ENCODE measurements at regions not wholly inside any gene's neighbourhood (a gene's known extent, or its start where the extent isn't known, plus 50 kb on each side); places are given as distances from the start of the nearest gene placed in this dataset.

DNA sequence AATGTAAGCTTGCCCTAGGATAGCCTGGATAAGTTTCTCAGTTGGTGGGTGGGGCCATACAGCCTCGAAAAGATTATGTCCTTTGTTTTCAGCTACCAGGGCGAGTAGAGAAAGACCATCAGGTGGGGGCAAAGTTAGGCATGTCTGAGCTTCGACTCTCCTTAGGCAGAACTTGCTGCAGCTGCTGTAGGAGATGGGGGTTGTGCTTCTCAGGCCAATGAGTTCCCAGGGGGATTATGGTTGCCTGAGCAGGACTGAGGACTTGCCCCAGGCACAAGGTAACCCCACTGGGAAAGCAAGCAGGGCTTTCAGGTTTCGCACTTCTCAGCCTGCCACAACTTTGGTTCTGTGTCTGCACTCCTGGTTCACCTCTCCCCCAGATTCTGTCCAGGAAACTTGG, 173.4 kb upstream of the SESN3 start:
- DNase-seq (ENCODE audit: low read depth, low spot score): no peak
- no peak overlapping the region for H3K27ac Mint-ChIP-seq (ENCODE audit: unreplicated experiment)
- no peaks in the 10 kb centered on the region for H3K4me1 Mint-ChIP-seq
- H3K27me3 Mint-ChIP-seq (ENCODE audit: low read depth): no peaks in the 10 kb centered on the region
- no peak overlapping the region for H3K4me3 Mint-ChIP-seq
- H3K9me3 Mint-ChIP-seq: peaks cover 21% of the 10 kb centered on the region
- TF ChIP-seq, protein P1, sequence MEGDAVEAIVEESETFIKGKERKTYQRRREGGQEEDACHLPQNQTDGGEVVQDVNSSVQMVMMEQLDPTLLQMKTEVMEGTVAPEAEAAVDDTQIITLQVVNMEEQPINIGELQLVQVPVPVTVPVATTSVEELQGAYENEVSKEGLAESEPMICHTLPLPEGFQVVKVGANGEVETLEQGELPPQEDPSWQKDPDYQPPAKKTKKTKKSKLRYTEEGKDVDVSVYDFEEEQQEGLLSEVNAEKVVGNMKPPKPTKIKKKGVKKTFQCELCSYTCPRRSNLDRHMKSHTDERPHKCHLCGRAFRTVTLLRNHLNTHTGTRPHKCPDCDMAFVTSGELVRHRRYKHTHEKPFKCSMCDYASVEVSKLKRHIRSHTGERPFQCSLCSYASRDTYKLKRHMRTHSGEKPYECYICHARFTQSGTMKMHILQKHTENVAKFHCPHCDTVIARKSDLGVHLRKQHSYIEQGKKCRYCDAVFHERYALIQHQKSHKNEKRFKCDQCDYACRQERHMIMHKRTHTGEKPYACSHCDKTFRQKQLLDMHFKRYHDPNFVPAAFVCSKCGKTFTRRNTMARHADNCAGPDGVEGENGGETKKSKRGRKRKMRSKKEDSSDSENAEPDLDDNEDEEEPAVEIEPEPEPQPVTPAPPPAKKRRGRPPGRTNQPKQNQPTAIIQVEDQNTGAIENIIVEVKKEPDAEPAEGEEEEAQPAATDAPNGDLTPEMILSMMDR (conservative IDR thresholded peaks at IDR 0.05): no peak
- H3K36me3 Mint-ChIP-seq (ENCODE audit: low read depth): peaks cover 5% of the 10 kb centered on the region

DNA sequence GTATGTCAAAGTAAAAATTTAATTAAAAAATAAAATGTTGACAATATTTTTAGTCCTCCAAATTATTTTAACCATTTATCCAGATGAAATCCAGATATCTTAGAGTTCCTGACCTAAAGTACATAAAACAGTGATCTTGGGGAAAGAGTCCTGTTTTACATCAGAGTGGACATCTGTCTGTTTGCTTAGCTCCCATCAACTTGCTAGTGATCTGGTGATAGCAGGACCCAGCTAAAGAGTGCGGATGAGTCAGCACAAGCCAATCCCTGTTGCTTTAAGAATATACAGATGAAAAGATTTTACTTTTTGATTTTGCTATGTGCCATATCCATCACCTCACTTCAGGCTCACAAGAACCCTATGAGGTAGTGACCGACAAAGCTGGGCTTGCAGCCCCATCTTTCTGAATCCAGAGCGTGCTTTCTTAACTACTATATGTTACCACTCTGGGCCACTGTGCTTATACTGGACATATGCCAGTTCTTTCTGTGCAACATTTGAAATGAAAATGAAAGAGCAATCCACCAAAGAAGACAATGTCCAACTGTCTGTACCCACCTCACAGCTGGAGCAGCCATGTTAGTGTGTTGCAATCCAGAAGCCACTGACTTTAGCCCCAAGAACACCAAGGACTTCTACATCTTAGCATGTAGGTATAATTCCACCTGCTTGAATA, 167.6 kb upstream of the SESN3 start:
- TF ChIP-seq, protein P1 (conservative IDR thresholded peaks at IDR 0.05): no peak
- peaks cover 5% of the 10 kb centered on the region for H3K36me3 Mint-ChIP-seq (ENCODE audit: low read depth)
- DNase-seq (ENCODE audit: low read depth, low spot score): no peak
- no peak overlapping the region for H3K4me3 Mint-ChIP-seq
- no peaks in the 10 kb centered on the region for H3K4me1 Mint-ChIP-seq
- no peak overlapping the region for H3K27ac Mint-ChIP-seq (ENCODE audit: unreplicated experiment)
- H3K9me3 Mint-ChIP-seq: peaks cover 15% of the 10 kb centered on the region
- H3K27me3 Mint-ChIP-seq (ENCODE audit: low read depth): no peaks in the 10 kb centered on the region

DNA sequence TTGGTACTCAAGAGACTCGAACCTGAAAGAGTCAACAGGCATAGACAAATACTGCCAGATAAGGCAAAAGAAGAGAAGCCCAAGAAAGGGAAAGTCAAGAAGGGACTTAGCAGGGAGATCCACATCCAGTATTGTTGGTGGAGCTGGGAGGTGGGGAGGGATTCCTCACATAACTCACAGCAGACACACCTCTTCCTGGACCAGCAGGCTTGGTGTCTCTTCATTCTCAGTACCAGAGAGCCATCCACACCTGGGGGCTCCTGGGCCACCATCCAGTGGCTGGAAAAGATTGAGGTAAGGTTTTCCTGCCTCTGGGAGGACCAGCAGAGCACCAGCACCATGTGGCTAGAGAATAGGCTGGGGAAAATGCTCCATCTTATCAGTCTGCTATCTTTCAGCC, 161.6 kb upstream of the SESN3 start:
- Mint-ChIP-seq H3K9me3 (peaks cover 6% of the 10 kb centered on the region), H3K36me3 (ENCODE audit: low read depth) (peaks cover 2% of the 10 kb centered on the region), H3K27ac (ENCODE audit: unreplicated experiment) (no peak overlapping the region), H3K27me3 (ENCODE audit: low read depth) (no peaks in the 10 kb centered on the region), H3K4me1 (no peaks in the 10 kb centered on the region), H3K4me3 (no peak overlapping the region)
- TF ChIP-seq, protein P1 (conservative IDR thresholded peaks at IDR 0.05): no peak
- DNase-seq (ENCODE audit: low read depth, low spot score): no peak

DNA sequence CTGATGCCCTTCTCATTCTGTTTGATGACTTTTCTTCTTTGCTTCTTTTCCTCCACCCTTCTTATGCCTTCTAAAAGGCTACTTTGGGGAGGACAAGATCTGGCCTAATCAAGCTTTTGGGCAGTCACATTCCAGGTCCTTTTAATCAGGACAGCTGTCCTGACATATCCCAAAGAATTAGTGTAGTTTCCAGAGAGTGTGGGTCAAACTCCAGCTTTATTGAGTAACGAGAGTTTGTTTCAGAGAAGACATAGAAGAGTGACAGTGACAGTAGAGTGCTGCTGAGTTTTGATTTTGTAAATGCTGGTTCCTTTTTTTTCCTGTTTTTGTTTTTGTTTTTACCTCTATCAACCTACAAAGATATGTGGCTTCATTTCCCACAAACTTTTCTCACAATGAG, 158.4 kb upstream of the SESN3 start:
- Mint-ChIP-seq H3K4me3 (no peak overlapping the region), H3K27ac (ENCODE audit: unreplicated experiment) (no peak overlapping the region), H3K4me1 (peaks cover 5% of the 10 kb centered on the region), H3K27me3 (ENCODE audit: low read depth) (no peaks in the 10 kb centered on the region), H3K36me3 (ENCODE audit: low read depth) (peaks cover 2% of the 10 kb centered on the region), H3K9me3 (no peaks in the 10 kb centered on the region)
- TF ChIP-seq, protein P1 (conservative IDR thresholded peaks at IDR 0.05): no peak
- DNase-seq (ENCODE audit: low read depth, low spot score): no peak

DNA sequence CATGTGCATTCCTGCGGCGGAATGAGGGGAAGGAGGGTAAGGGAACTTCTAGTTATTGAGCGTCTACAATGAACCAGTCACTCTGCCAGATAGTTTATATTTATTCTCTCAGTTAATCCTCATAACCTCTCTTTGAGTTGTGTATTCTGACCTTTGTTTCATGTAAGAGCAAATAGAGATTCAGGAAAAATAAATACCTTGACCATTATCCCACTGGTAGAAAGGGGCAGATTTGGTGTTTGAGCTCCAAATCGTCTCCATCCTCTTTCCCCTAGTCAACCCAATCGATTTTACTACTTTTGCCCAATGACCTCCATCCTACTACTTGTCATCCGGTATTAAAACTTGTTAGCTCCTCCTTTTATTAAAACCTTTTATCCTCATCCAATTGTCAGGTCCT, 157.1 kb upstream of the SESN3 start:
- peaks cover 5% of the 10 kb centered on the region for H3K4me1 Mint-ChIP-seq

More for the DNA sequence above, 157.1 kb upstream of the SESN3 start:
- TF ChIP-seq, protein P1 (conservative IDR thresholded peaks at IDR 0.05): no peak
- Mint-ChIP-seq H3K36me3 (ENCODE audit: low read depth) (peaks cover 2% of the 10 kb centered on the region), H3K27me3 (ENCODE audit: low read depth) (no peaks in the 10 kb centered on the region), H3K9me3 (no peaks in the 10 kb centered on the region), H3K27ac (ENCODE audit: unreplicated experiment) (no peak overlapping the region), H3K4me3 (no peak overlapping the region)
- no peak for DNase-seq (ENCODE audit: low read depth, low spot score)
